Neural cell (in vitro differentiated cells): ENCODE measurements at regions not wholly inside any gene's neighbourhood (a gene's known extent, or its start where the extent isn't known, plus 50 kb on each side); places are given as distances from the start of the nearest gene placed in this dataset.
"Not testable (repeated sequence)": the region's sequence is repeated elsewhere in the genome, so short reads cannot be mapped to it uniquely, and the experiment has no call there.

Experiments used
- H2AFZ ChIP-seq: fragments of 200-600, 300-800 bp; sonication (generic), shearing (Covaris generic); 2 replicates; pipeline ENCODE4 v1.6.0; 2014; ENCODE audit warnings: low read depth, mild to moderate bottlenecking, antibody characterized with exemption, low read length, moderate library complexity
- H3F3A ChIP-seq: fragments of 200-600 bp; shearing (Covaris generic); 2 replicates; pipeline ENCODE4 v1.6.1; 2016; ENCODE audit warnings: mild to moderate bottlenecking, moderate library complexity, mixed read lengths, antibody characterized with exemption, low read length; ENCODE audit not compliant: insufficient read depth, poor library complexity, severe bottlenecking
- H3K27ac ChIP-seq: fragments of 200-600, 300-800 bp; sonication (generic), shearing (Covaris generic); 2 replicates; pipeline ENCODE4 v1.5.1; 2014; ENCODE audit warnings: mild to moderate bottlenecking, low read length, moderate library complexity
- H3K27me3 ChIP-seq: fragments of 300-800, 200-600 bp; sonication (generic), shearing (Covaris generic); 2 replicates; pipeline ENCODE4 v1.6.0; 2014; ENCODE audit warnings: mild to moderate bottlenecking, low read depth, low read length, moderate library complexity; ENCODE audit not compliant: insufficient read depth
- H3K36me3 ChIP-seq: fragments of 300-800, 200-600 bp; sonication (generic), shearing (Covaris generic); 2 replicates; pipeline ENCODE4 v1.5.1; 2014; ENCODE audit warnings: mild to moderate bottlenecking, antibody characterized with exemption, low read length, moderate library complexity; ENCODE audit not compliant: insufficient read depth
- H3K4me2 ChIP-seq: fragments of 300-800, 200-600 bp; sonication (generic), shearing (Covaris generic); 2 replicates; pipeline ENCODE4 v1.6.0; 2014; ENCODE audit warnings: mild to moderate bottlenecking, low read length
- H3K4me3 ChIP-seq: fragments of 300-800, 200-600 bp; sonication (generic), shearing (Covaris generic); 2 replicates; pipeline ENCODE4 v1.5.1; 2014; ENCODE audit warnings: mild to moderate bottlenecking, low read length, moderate library complexity
- H3K79me2 ChIP-seq: fragments of 200-600 bp; shearing (Covaris generic); replicated peaks from 2 replicates; pipeline ENCODE4 v1.6.0; 2014; ENCODE audit warnings: mild to moderate bottlenecking, low read length, moderate library complexity; ENCODE audit not compliant: insufficient read depth
- H3K9ac ChIP-seq: fragments of 300-800, 200-600 bp; sonication (generic), shearing (Covaris generic); 2 replicates; pipeline ENCODE4 v1.6.1; 2016; ENCODE audit warnings: mild to moderate bottlenecking, low read length, mixed read lengths
- H3K9me2 ChIP-seq: fragments of 200-600 bp; shearing (Covaris generic); 2 replicates; pipeline ENCODE4 v1.6.1; 2016; ENCODE audit warnings: mild to moderate bottlenecking, low read length, mixed read lengths; ENCODE audit not compliant: insufficient read depth
- H3K9me3 ChIP-seq: fragments of 200-600, 300-800 bp; sonication (generic), shearing (Covaris generic); 2 replicates; pipeline ENCODE4 v1.6.1; 2016; ENCODE audit warnings: mild to moderate bottlenecking, mixed run types, low read length, moderate library complexity, mixed read lengths
- H4K20me1 ChIP-seq: fragments of 200-600 bp; shearing (Covaris generic); 2 replicates; pipeline ENCODE4 v1.6.1; 2016; ENCODE audit warnings: mild to moderate bottlenecking, mixed run types; ENCODE audit not compliant: insufficient read depth
- EP300 ChIP-seq: fragments of 450-650 bp; conservative IDR thresholded peaks from 2 replicates; pipeline ENCODE4 v1.6.1; 2014; ENCODE audit warnings: antibody characterized with exemption, mild to moderate bottlenecking, moderate library complexity; ENCODE audit not compliant: poor library complexity, severe bottlenecking
- EZH2 ChIP-seq: fragments of 200-600, 300-800 bp; shearing (Covaris generic), sonication (generic); IDR thresholded peaks from 2 replicates; pipeline ENCODE4 v1.6.1; 2014; ENCODE audit warnings: antibody characterized with exemption, low read length, borderline replicate concordance, mild to moderate bottlenecking; ENCODE audit not compliant: insufficient read depth, poor library complexity, severe bottlenecking
- MXI1 ChIP-seq: fragments of 450-650 bp; conservative IDR thresholded peaks from 2 replicates; pipeline ENCODE4 v1.6.1; 2014; ENCODE audit warnings: antibody characterized with exemption, mild to moderate bottlenecking; ENCODE audit not compliant: poor library complexity, severe bottlenecking
- POLR2AphosphoS5 ChIP-seq: IDR thresholded peaks from 2 replicates; pipeline ENCODE4 v1.6.1; 2012
- RAD21 ChIP-seq: fragments of 450-650 bp; conservative IDR thresholded peaks from 2 replicates; pipeline ENCODE4 v1.6.1; 2014; ENCODE audit warnings: antibody characterized with exemption, mild to moderate bottlenecking, moderate library complexity
- SMC3 ChIP-seq: fragments of 450-650 bp; conservative IDR thresholded peaks from 2 replicates; pipeline ENCODE4 v1.6.1; 2014; ENCODE audit warnings: antibody characterized with exemption, mild to moderate bottlenecking, moderate library complexity; ENCODE audit not compliant: poor library complexity
- TAF1 ChIP-seq: IDR thresholded peaks from 2 replicates; pipeline ENCODE4 v1.6.1; 2012; ENCODE audit warnings: low read depth
- TF ChIP-seq, protein P1 (sequence below): fragments of 450-650 bp; IDR thresholded peaks from 2 replicates; pipeline ENCODE4 v1.5.1; 2014; ENCODE audit warnings: antibody characterized with exemption, mild to moderate bottlenecking, moderate library complexity; ENCODE audit not compliant: poor library complexity, severe bottlenecking
- TF ChIP-seq, protein P2 (sequence below): IDR thresholded peaks from 2 replicates; pipeline ENCODE4 v1.6.1; 2012; ENCODE audit warnings: borderline replicate concordance

DNA sequence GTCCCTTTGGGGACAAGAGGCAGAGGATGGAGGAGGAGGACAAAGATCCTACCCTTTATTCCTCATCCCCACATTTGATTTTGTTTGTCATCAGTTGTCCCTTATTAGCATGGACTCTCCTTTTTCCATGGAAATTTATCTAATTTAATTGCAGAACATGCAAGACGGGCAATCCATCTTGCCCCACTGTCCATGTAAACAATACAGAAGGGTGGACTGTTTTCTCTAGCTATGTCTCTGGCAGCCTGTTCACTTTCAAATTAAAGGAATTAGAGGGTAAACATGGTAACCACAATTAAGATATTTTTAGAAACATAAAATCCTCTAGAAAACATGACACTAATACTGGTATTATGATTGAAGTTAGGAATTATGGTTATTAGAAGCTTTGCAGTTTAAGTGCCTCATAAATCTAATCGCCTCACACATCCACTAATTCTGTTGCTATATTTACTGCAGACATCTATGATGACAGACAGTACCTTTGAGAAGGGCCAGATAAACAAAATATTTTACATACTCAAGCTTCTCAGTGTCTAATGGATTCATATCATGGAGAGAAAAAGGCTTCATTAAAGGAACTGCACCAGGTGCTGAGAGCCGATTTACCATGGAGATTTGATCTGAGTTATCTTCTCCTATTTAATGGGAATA lies 215.5 kb downstream of the LNPK start:
- Histone ChIP-seq H3K79me2 (no peaks in the 10 kb centered on the region), H3K4me3 (no peak overlapping the region), H3K9ac (no peak overlapping the region), H3K27ac (no peak overlapping the region), H2AFZ (no peak overlapping the region), H3K36me3 (no peaks in the 10 kb centered on the region), H3K4me2 (no peak overlapping the region), H3K9me3 (no peaks in the 10 kb centered on the region), H3K27me3 (no peaks in the 10 kb centered on the region), H3K9me2 (no peaks in the 10 kb centered on the region), H3F3A (no peaks in the 10 kb centered on the region), H4K20me1 (no peaks in the 10 kb centered on the region)
- TF ChIP-seq MXI1 (no peak), RAD21 (no peak), TAF1 (no peak), EP300 (no peak), SMC3 (no peak), POLR2AphosphoS5 (no peak), EZH2 (no peak)
- TF ChIP-seq, protein P1, sequence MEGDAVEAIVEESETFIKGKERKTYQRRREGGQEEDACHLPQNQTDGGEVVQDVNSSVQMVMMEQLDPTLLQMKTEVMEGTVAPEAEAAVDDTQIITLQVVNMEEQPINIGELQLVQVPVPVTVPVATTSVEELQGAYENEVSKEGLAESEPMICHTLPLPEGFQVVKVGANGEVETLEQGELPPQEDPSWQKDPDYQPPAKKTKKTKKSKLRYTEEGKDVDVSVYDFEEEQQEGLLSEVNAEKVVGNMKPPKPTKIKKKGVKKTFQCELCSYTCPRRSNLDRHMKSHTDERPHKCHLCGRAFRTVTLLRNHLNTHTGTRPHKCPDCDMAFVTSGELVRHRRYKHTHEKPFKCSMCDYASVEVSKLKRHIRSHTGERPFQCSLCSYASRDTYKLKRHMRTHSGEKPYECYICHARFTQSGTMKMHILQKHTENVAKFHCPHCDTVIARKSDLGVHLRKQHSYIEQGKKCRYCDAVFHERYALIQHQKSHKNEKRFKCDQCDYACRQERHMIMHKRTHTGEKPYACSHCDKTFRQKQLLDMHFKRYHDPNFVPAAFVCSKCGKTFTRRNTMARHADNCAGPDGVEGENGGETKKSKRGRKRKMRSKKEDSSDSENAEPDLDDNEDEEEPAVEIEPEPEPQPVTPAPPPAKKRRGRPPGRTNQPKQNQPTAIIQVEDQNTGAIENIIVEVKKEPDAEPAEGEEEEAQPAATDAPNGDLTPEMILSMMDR: no peak
- TF ChIP-seq, protein P2, sequence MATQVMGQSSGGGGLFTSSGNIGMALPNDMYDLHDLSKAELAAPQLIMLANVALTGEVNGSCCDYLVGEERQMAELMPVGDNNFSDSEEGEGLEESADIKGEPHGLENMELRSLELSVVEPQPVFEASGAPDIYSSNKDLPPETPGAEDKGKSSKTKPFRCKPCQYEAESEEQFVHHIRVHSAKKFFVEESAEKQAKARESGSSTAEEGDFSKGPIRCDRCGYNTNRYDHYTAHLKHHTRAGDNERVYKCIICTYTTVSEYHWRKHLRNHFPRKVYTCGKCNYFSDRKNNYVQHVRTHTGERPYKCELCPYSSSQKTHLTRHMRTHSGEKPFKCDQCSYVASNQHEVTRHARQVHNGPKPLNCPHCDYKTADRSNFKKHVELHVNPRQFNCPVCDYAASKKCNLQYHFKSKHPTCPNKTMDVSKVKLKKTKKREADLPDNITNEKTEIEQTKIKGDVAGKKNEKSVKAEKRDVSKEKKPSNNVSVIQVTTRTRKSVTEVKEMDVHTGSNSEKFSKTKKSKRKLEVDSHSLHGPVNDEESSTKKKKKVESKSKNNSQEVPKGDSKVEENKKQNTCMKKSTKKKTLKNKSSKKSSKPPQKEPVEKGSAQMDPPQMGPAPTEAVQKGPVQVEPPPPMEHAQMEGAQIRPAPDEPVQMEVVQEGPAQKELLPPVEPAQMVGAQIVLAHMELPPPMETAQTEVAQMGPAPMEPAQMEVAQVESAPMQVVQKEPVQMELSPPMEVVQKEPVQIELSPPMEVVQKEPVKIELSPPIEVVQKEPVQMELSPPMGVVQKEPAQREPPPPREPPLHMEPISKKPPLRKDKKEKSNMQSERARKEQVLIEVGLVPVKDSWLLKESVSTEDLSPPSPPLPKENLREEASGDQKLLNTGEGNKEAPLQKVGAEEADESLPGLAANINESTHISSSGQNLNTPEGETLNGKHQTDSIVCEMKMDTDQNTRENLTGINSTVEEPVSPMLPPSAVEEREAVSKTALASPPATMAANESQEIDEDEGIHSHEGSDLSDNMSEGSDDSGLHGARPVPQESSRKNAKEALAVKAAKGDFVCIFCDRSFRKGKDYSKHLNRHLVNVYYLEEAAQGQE: no peak

DNA sequence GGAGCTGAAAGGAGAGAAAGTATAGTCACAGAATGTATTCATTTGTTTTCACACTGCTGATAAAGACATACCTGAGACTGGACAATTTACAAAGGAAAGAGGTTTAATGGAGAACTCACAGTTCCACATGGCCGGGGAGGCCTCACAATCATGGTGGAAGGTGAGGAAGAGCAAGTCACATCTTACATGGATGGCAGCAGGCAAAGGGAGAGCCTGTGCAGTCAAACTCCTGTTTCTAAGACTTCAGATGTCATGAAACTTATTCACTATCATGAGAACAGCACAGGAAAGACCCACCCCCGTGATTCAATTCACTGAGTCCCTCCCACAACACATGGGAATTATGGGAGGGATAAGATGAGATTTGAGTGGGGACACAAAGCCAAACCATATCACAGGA lies 224.7 kb downstream of the LNPK start:
- not testable (repeated sequence) for H3K27ac ChIP-seq, H3K4me2 ChIP-seq, H3K9me3 ChIP-seq, H3K4me3 ChIP-seq, H3F3A ChIP-seq, H3K9me2 ChIP-seq, H3K79me2 ChIP-seq, H3K36me3 ChIP-seq, H4K20me1 ChIP-seq, H3K27me3 ChIP-seq, H3K9ac ChIP-seq, H2AFZ ChIP-seq

DNA sequence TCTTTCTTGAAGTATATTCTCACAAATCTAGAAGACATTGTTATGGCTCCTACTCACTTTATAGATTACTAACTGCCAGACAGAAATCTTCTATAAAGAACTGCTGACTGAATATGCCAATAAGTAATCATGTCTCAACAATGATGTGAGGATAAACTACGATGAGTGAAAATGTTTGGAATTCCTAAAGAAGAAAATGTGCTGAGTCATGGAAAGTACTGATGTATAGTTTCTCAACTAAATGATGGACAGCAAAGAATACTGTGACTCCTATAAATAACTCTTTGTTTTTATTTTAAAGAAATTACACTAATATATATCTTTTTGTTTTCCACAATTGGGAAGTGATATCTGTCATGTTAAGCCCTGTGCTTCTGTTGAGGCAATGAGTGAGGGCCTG lies 232.9 kb downstream of the LNPK start:
- no peaks in the 10 kb centered on the region for H3K36me3 ChIP-seq
- no peaks in the 10 kb centered on the region for H3F3A ChIP-seq
- H3K27me3 ChIP-seq: no peaks in the 10 kb centered on the region
- no peaks in the 10 kb centered on the region for H4K20me1 ChIP-seq
- no peak overlapping the region for H3K4me2 ChIP-seq
- no peaks in the 10 kb centered on the region for H3K9me3 ChIP-seq
- no peak overlapping the region for H3K9ac ChIP-seq
- TF ChIP-seq EP300: no peak
- TF ChIP-seq POLR2AphosphoS5: no peak
- TF ChIP-seq RAD21: no peak
- TF ChIP-seq TAF1: no peak
- TF ChIP-seq SMC3: no peak
- TF ChIP-seq, protein P2: no peak
- no peak overlapping the region for H3K4me3 ChIP-seq
- H3K27ac ChIP-seq: no peak overlapping the region
- no peaks in the 10 kb centered on the region for H3K9me2 ChIP-seq
- H3K79me2 ChIP-seq: no peaks in the 10 kb centered on the region
- H2AFZ ChIP-seq: no peak overlapping the region
